ENCODE measurements at regions not wholly inside any gene's neighbourhood (a gene's known extent, or its start where the extent isn't known, plus 50 kb on each side); places are given as distances from the start of the nearest gene placed in this dataset.

- TF ChIP-seq CTCF (IDR thresholded peaks at IDR 0.05): no peak
- TF ChIP-seq POLR2AphosphoS5 (IDR thresholded peaks at IDR 0.05): no peak
- TF ChIP-seq POLR2A (IDR thresholded peaks at IDR 0.05): no peak
- WGBS: 59% methylated on average over 3 of the region's 3 CpGs
- Histone ChIP-seq H3K4me1 (replicated peaks) (no peaks in the 10 kb centered on the region), H3K27ac (no peak overlapping the region), H3K27me3 (replicated peaks; ENCODE audit: insufficient read depth) (no peaks in the 10 kb centered on the region), H3K9me3 (no peaks in the 10 kb centered on the region), H3K36me3 (no peaks in the 10 kb centered on the region), H3K4me3 (no peak overlapping the region)
- intact Hi-C loops (cut with DNase I): no loop called here
- no peak for DNase-seq (ENCODE audit: low spot score)
Measured at GRCh38 chr7:90078921-90079320, 75.3 kb upstream of the STEAP1 start.

- no peak overlapping the region for H3K27ac ChIP-seq
- no peaks in the 10 kb centered on the region for H3K36me3 ChIP-seq
- no peaks in the 10 kb centered on the region for H3K9me3 ChIP-seq
- H3K4me1 ChIP-seq (replicated peaks): no peaks in the 10 kb centered on the region
- intact Hi-C loops (cut with DNase I): no loop called here
- no peak for DNase-seq (ENCODE audit: low spot score)
- TF ChIP-seq CTCF (IDR thresholded peaks at IDR 0.05): no peak
- no peak for TF ChIP-seq POLR2AphosphoS5 (IDR thresholded peaks at IDR 0.05)
- TF ChIP-seq POLR2A (IDR thresholded peaks at IDR 0.05): no peak
- H3K4me3 ChIP-seq: no peak overlapping the region
- 96% methylated on average over 3 of the region's 3 CpGs for WGBS
- H3K27me3 ChIP-seq (replicated peaks; ENCODE audit: insufficient read depth): no peaks in the 10 kb centered on the region
Measured at GRCh38 chr7:90081621-90082020, 72.6 kb upstream of the STEAP1 start.

GRCh38 chr7:90092506-90092905, 61.8 kb upstream of the STEAP1 start:
- intact Hi-C loops (cut with DNase I): no loop called here
- Histone ChIP-seq H3K27me3 (replicated peaks; ENCODE audit: insufficient read depth) (no peaks in the 10 kb centered on the region), H3K27ac (no peak overlapping the region), H3K36me3 (no peaks in the 10 kb centered on the region), H3K4me1 (replicated peaks) (no peaks in the 10 kb centered on the region), H3K9me3 (no peaks in the 10 kb centered on the region), H3K4me3 (no peak overlapping the region)
- no peak for DNase-seq (ENCODE audit: low spot score)
- TF ChIP-seq POLR2A (IDR thresholded peaks at IDR 0.05) (no peak), CTCF (IDR thresholded peaks at IDR 0.05) (no peak), POLR2AphosphoS5 (IDR thresholded peaks at IDR 0.05) (no peak)

- no peaks in the 10 kb centered on the region for H3K4me1 ChIP-seq (replicated peaks)
- WGBS: 86% methylated on average over 2 of the region's 2 CpGs
- H3K27ac ChIP-seq: no peak overlapping the region
- no peak for TF ChIP-seq CTCF (IDR thresholded peaks at IDR 0.05)
- no peak for TF ChIP-seq POLR2A (IDR thresholded peaks at IDR 0.05)
- no peak for TF ChIP-seq POLR2AphosphoS5 (IDR thresholded peaks at IDR 0.05)
- no peaks in the 10 kb centered on the region for H3K27me3 ChIP-seq (replicated peaks; ENCODE audit: insufficient read depth)
- H3K9me3 ChIP-seq: no peaks in the 10 kb centered on the region
- intact Hi-C loops (cut with DNase I): no loop called here
- H3K4me3 ChIP-seq: no peak overlapping the region
- H3K36me3 ChIP-seq: no peaks in the 10 kb centered on the region
- no peak for DNase-seq (ENCODE audit: low spot score)
Measured at GRCh38 chr7:90094030-90094429, 60.2 kb upstream of the STEAP1 start.

Small RNA genes in the stretch of these regions (small RNA-seq; reads per million reads assigned to genes)
- gene RNU6-274P: 0 reads per million in 2 donors

All from prostate gland (tissue), 2 donors.